NCI-H82 treated with DMSO at 0.1 percent for 48 hours (cell line): ENCODE measurements at regions not wholly inside any gene's neighbourhood (a gene's known extent, or its start where the extent isn't known, plus 50 kb on each side); places are given as distances from the start of the nearest gene placed in this dataset.
"Not testable (repeated sequence)": the region's sequence is repeated elsewhere in the genome, so short reads cannot be mapped to it uniquely, and the experiment has no call there.

Source experiments
- DNase-seq: peaks from one replicate; lab custom pipeline; 2025; ENCODE audit not compliant: unreplicated experiment; lab: John Stamatoyannopoulos, UW

DNA sequence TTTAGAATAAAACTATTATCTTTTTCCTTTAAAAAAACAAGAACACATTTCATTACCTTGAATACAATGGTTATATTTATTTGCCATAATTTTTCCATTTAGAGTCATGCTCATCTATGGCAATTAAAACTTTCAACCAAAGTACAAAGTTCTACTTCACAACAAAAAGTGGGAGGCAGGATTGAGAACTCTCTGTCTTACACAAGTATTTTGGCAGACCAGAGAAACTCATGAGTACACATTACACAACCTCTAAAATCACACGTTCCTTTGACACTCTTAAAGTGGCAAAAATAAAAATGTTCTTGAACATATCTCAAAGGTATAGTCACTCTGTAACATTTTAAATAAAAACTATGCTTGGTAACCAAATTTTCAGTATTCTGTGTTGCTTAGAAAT is 213.4 kb downstream of the IL15 start:
- no peak for DNase-seq

DNA sequence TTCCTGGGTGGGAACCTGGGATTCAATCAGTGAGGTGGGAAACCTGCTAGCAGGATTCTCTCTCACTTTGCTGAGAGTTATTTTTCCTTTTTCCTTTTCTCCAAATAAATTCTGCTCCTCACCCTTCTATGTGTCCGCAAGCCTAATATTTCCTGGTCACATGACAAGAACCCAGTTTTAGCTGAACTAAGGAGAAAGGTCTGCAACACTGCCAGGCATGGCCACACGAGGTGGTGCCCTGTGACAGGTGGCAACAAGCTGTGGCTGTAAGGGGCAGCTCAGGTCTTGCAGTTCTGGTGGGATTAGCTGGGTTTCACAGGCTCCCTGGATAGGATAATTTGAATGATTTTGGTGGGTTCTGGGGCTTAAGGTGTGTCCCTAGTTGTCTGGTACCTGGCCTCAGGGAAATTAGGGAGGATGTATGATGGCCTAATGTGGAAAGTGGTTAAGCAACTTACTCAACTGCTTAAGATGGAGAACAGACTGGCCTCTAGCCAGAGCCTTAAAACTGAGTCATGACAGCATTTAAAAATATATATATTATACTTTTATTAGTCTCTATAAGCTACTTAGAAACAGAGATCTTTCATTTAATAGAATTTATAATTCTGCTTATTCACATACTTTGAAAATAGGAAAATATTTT is 215.0 kb downstream of the IL15 start:
- DNase-seq, result no peak

DNA sequence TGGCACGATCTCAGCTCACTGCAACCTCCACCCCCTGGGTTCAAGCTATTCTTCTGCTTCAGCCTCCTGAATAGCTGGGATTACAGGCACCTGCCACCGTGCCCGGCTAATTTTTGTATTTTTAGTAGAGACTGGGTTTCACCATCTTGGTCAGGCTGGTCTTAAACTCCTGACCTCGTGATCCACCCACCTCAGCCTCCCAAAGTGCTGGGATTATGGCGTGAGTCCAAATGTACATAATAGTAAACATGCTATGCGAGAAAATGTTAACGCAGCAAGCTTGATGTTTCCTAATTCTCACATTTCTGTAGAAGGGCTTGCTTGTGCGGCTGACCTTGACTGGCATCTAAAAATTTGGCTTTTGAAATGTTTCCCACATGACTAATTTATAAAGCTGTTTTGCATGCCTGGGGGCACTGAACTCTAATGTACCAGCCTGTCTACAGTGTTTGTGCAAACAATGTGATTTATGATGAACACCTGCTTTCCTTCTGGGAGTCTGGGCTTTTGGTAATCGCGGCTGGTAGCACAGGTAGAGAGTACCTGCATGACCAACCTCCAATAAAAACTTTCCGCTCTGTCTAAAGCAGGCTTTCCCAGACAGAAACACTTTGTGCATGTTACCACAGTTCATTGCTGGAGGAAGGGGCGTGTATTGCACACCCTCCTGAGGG is 216.8 kb downstream of the IL15 start:
- DNase-seq, result no peak

DNA sequence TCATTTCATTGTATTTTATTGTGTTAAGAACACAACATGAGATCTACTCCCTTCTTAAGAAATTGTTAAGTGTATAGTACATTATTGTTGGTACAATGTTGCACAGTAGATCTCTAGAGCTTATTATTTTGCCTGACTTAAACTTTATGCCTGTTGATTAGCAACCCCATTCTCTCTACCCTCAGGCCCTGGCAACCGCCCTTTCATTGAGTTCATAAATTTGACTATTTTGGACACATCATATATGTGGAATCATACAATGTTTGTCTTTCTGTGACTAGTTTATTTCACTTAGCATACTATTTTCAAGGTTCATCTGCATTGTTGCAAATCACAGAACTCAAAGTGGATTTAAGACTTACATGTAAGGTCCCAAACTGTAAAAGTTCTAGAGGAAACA is 222.1 kb downstream of the IL15 start:
- no peak for DNase-seq

DNA sequence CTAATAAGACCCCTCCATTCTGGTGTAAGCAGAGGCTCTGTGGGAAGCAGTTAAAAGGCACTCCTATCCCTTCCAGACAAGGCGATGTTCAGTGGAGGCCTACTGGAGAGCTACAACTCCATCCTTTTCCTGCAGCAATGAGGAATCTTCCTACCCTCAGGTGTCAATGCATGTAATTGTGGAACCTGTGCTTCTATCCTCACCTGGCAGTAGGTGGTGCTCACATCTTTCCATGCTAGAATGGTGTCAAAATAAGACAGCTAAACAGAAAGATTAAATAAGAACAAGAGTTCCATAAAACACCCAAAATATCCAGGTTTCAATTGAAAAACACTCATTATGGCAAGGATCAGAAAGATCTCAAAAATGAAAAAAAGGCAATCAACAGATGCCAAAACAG is 224.6 kb downstream of the IL15 start:
- DNase-seq, result no peak

DNA sequence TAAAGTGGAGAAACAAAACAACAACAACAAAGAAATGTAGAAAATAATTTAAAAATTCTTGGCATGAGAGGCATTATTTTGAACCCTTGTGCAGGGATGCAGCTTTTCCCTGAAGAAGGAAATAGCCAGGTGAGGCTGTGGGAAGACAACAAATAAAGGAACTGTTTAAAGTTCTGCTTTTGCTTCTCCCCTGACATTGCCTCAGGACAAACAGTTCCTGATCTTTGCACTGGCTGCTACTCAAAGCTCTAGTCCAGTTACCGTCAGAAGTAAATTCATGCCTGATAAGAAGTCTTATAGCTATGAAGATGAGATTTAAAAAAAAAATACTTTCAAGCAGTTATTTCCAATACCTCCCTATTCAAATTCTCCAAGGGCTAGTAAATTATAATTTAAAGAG is 233.8 kb downstream of the IL15 start:
- no peak for DNase-seq

DNA sequence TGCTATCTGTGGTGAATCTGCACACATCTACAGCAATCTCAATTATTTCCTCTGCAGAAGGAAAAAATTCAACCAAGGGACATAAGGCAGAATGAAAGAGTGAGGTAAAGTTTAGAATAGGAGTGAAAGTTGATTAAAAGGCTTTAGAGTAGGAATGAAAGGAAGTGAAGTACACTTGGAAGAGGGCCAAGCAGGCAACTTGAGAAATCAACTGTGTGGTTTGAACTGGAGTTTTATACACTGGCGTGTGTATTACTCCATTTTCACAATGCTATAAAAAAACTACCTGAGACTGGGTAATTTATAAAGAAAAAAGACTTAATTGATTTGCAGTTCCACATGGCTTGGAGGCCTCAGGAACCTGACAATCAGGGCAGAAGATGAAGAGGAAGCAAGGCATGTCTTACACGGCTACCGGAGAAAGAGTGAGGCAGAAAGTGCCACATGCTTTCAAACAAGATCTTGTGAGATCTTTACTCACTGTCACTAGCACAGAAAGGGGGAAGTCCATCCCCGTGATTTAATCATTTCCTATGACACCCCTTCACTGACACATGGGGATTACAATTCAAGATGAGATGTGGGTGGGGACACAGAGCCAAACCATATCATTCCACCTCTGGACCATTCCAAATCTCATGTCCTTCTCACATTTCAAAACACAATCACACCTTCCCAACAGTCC is 234.8 kb downstream of the IL15 start:
- DNase-seq, result no peak

DNA sequence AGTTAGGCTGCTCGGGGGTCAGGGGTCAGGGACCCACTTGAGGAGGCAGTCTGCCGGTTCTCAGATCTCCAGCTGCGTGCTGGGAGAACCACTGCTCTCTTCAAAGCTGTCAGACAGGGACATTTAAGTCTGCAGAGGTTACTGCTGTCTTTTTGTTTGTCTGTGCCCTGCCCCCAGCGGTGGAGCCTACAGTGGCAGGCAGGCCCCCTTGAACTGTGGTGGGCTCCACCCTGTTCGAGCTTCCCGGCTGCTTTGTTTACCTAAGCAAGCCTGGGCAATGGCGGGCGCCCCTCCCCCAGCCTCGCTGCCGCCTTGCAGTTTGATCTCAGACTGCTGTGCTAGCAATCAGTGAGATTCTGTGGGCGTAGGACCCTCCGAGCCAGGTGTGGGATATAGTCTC is 246.3 kb downstream of the IL15 start:
- DNase-seq, result not testable (repeated sequence)

DNA sequence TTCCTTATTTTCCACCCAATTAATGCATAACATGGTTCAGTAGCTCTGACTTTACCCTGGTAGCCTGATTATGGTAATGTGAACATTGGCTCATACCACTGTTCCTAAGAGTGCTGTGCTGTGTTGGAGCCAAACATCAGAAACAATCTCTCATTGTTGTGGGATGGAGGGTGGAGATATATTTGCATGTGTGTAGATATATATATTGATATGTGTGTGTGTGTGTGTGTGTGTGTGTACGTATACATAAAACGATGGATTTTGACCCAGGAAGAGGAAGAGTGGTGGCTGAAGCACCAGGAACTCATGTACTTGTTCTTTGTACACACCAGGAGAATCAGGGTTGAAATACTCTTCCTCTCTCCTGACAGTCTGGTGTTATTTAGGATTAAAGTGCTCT is 247.7 kb downstream of the IL15 start:
- DNase-seq, result no peak

DNA sequence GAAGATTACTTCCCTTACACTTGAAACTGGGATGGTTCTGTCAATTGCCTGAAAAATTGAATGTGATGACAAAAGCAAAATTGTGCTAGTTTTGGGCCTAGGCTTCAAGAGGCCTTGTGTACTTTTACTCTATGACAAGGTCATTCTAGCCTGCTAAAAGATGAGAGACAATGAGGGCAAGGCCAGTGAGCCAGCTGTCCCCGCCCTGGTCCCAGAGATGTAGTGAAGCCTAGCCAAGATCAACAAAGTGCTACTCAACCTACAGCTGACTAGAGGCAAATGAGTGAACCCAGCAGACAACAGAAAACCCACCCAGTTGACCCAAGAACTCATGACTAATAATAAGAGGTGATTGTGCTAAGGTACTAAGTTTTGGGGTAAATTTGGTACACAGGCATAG is 248.7 kb downstream of the IL15 start:
- no peak for DNase-seq

DNA sequence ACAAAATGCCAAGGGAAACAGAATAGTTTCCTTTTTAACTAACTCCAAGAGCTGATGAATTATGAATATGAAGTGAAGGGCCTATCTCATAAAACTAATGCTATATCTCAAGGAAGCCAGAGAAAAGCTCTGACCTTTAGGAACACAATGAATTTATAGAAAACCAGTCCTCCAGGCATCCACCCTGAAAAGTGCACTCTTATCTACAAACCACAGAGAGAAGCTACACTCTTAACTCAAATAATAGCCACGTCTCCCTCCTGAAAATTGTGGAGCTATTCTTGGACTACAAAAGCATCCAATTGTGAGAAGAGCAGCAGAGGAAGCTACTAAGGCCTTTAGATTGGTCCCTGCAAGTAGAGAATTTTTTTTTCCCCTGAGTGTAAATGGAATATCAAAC is 253.9 kb downstream of the IL15 start:
- DNase-seq, result no peak

DNA sequence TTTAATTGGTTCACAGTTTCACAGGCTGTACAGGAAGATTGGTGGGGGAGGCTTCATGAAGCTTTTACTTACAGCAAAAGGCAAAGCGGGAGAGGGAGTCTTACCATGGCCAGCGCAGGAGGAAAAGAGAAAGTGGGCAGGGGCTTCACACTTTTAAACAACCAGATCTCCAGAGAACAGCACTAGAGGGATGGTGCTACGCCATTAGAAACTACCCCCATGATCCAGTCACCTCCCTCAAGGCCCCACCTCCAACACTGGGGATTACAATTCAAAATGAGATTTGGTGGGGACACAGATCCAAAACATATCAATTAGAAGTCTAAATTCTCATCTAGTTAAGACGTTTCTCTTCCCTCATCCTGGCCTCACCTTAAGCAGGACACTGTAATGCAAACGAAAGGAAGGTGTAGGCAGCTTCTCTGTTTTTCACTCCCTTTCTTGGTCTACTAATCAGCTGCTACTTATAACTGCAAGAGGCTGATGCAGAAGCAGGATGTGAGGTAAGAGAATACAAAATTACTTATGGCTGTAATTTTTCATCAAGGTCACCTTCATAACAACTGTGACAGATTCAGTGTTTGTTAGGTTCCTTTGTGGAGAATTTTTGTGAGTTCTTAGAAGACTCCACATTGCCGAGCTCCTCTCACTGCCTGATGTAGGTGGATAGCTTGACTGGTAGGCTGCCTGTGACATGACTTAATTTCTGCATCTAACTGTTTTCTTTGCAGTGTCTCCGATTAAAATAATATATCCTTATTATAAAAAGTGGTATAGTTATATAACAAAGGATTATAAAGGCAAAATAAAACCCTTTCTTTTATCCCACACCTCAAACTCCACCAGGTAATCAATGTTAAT is 255.1 kb downstream of the IL15 start:
- no peak for DNase-seq

DNA sequence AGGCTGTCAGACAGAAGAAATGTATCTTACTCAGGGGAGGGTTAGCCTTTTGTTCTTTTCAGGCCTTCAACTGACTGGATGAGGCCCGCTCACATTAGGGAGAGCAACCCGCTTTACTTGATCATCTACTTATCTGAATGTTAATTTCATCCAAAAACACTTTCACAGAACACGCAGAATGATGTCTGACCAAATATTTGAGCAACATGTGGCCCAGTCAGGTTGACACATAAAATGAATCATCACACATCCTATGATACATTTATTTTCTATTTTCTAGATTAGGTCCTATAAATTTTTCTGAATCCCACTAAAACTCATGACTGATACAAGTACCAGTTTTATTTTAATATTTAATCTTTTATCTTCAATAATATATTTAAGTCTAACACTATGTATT is 260.3 kb downstream of the IL15 start:
- no peak for DNase-seq

DNA sequence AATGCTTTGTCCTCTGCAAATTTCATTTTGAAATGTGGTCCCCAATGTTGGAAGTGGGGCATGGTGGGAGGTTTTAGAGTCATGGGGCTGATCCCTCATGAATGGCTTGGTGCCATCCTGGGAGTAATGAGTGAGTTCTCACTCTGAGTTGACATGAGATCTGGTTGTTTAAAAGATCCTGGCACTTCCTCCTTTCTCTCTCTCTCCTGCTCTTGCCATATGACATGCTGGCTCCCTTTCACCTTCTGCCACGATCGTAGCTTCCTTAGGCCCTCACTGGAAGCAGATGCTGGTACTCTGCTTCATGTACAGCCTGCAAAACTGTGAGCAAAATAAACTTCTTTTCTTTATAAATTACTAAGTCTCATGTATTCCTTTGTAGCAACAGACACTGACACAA is 262.0 kb downstream of the IL15 start:
- no peak for DNase-seq

DNA sequence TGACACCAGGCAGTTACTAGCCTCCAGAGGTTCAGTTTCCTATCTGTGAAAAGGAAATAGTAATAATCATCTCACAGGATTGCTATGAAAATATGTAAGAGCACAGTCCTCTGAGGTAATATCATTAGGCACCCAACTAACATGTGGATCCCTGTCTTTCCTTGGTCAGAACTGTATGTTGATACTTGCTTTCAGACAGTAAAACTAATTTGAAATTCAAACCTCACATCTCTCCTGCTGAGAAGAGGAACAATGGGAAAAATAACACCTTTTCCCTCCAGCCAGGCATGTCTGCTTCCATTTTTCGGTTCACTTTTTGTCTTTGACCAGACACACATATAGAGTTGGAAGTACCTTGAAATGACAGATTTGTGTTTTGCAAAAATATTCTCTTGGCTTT is 262.7 kb downstream of the IL15 start:
- DNase-seq, result no peak

DNA sequence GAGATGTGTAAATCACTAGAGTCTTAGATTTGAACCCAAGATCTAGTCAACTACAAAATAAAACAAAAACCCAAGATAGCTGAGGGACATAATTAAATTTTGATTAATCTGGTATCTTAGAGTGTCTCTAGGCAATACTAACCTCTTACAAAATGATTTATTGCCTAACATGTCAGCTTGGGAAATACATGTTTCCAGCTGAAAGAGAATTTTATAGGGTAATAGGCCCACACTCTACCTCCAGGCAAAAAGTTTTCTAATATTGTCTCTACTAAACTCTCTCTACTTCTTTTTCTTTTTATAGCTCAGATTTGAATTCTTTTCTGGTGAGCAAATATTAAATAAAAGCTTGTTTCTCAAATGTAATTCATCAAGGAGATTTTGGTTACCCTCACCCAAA is 263.2 kb downstream of the IL15 start:
- DNase-seq, result no peak

DNA sequence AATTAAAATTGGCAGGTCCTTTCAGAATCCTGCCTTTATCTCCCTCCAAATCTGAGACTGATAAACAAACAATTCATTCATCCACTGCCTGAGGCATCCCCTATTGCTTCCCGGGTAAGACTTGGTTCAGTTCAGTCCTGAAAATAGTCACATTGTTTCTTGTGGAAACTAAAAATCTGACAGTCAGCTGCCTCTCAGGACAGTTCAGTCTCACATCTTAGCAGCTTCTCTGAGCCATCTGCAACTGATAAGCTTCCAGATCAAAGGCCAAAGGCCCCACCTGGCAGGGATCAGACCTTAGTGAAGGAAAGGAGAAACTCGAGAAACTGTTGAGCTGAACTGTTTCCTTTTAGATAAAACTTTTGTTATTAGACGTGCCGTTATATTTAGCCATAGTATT is 264.5 kb downstream of the IL15 start:
- no peak for DNase-seq

DNA sequence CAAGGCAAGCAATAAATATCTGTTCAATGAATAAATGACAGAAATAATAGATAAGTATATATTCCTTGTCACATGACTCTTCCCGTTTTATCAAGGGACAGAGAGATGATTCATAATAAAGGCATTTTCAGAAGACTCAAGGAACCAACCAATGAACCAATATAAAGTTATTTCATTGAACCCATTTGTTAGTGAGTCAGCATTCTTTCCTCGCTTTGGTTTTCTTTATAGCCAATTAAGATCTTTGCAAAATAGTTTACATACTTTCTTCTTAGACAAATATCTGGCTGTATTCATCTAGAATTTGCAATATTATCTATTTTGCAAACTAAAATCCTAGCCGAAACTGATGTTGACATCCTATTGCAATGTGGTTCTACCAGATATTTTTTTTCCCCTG is 269.4 kb downstream of the IL15 start:
- DNase-seq, result no peak

DNA sequence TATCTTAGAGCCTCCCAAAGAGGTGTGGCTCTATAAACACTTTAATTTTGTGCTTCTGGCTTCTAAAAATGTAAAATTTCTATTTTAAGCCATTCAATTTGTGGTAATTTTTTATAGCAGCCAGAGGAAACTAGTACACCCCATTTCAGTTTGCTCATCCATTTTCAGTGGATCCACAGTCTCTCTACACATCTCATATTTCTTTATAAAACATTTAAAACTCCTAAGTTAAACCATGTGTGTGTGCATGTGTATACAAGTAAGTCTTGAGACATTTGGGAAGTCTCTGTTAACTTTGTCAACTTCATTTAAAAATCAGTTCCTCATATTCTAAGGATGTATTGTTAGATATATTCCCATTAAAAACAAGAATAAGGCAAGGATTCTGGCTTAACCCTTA is 273.2 kb downstream of the IL15 start:
- no peak for DNase-seq

DNA sequence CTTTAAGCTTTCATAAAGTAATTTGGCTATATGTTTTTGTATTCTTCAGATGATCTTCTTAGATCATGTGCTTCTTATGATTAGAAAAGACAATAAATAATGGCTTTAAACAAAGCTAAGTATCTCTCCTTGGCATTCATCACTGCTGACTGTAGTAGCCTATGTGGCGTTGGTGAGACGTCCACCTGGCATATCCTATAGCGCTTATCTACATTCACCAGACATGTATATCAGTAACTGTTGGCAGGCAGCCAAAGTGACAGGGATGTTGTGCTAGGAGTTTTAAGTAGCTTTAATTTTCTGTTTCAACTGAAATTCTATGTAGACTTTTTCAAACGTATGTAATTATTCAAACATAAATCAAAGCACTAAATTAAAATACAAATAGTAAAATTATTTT is 276.4 kb downstream of the IL15 start:
- DNase-seq, result peak; percentile 79

DNA sequence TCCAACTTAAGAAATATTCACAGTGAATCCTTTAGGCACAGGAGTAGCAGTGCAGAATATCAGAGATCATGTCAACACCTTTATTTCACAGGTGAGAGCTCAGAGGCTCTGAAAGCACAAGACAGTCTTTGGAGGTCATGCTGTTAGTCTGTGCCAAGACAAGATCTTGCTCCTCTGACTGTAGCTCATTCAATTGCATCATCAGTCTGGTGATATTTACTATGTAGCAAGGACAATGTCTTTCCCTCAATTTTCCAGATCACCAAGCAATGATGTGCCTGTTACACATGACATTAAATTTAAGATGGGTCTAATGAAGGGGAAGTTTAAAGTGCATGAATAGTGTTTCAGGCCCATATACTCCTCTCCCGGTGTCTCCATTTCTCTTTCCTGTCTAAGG is 277.5 kb downstream of the IL15 start:
- no peak for DNase-seq

DNA sequence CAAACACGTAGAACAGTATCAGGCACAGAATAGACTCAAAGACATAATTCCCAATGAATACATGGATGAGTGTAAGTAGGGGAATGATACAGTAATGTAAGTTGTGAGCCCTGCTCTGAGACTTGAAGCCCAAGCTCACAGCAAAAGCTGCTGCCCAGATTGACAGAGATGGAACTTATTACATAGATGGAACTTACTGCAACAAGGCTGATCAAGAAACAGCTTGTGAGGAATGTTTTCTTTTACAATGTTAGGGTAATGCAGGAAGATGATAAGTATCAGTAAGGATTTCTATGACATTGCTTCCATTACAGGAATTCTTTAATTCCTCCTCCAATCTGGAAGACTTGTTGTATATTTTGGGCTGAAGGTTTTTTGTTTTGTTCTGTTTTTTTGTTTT is 278.4 kb downstream of the IL15 start:
- no peak for DNase-seq
